Esophagus squamous epithelium (tissue), 4 donors: ENCODE measurements at regions not wholly inside any gene's neighbourhood (a gene's known extent, or its start where the extent isn't known, plus 50 kb on each side); places are given as distances from the start of the nearest gene placed in this dataset.

ENCODE experiments used
- POLR2A ChIP-seq, 4 donors: fragments of 450-650 bp; IDR thresholded peaks; one replicate each; pipeline ENCODE4 v1.6.1; 2017; ENCODE audit warnings: antibody characterized with exemption in 4 of 4, mild to moderate bottlenecking in 4 of 4, moderate library complexity in 3 of 4
- TF ChIP-seq, protein P1 (sequence below), 6 experiments: fragments of 450-650 bp in 4 of 6; fragments of 200-600 bp in 2 of 6; sonication (generic) in 2 of 6; IDR thresholded peaks; one replicate each; pipeline ENCODE4 v1.5.1; 2016 to 2019; ENCODE audit warnings: antibody characterized with exemption in 6 of 6, mild to moderate bottlenecking in 4 of 6, moderate library complexity in 4 of 6

- TF ChIP-seq, protein P1, sequence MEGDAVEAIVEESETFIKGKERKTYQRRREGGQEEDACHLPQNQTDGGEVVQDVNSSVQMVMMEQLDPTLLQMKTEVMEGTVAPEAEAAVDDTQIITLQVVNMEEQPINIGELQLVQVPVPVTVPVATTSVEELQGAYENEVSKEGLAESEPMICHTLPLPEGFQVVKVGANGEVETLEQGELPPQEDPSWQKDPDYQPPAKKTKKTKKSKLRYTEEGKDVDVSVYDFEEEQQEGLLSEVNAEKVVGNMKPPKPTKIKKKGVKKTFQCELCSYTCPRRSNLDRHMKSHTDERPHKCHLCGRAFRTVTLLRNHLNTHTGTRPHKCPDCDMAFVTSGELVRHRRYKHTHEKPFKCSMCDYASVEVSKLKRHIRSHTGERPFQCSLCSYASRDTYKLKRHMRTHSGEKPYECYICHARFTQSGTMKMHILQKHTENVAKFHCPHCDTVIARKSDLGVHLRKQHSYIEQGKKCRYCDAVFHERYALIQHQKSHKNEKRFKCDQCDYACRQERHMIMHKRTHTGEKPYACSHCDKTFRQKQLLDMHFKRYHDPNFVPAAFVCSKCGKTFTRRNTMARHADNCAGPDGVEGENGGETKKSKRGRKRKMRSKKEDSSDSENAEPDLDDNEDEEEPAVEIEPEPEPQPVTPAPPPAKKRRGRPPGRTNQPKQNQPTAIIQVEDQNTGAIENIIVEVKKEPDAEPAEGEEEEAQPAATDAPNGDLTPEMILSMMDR (IDR thresholded peaks at IDR 0.05), result no peak
- TF ChIP-seq POLR2A (IDR thresholded peaks at IDR 0.05), result no peak
Observed at GRCh38 chr5:86493777-86494176, 124.0 kb upstream of the COX7C start.
